Neural crest cell (in vitro differentiated cells): ENCODE measurements at regions not wholly inside any gene's neighbourhood (a gene's known extent, or its start where the extent isn't known, plus 50 kb on each side); places are given as distances from the start of the nearest gene placed in this dataset.

ENCODE experiments used
- DNase-seq: peaks from one replicate; pipeline ENCODE4 v3.0.0; 2021; ENCODE audit warnings: low read depth, mixed read lengths, low spot score
- H3K27ac Mint-ChIP-seq: one replicate; pipeline ENCODE4 v1.8.0; 2021; ENCODE audit warnings: mild to moderate bottlenecking, mixed read lengths; ENCODE audit not compliant: unreplicated experiment
- H3K27me3 Mint-ChIP-seq: 2 replicates; pipeline ENCODE4 v1.8.0; 2021; ENCODE audit warnings: low read depth, mild to moderate bottlenecking, mixed read lengths
- H3K36me3 Mint-ChIP-seq: 2 replicates; pipeline ENCODE4 v1.8.0; 2021; ENCODE audit warnings: low read depth, mild to moderate bottlenecking, mixed read lengths
- H3K4me1 Mint-ChIP-seq: 2 replicates; pipeline ENCODE4 v1.8.0; 2021; ENCODE audit warnings: mixed read lengths
- H3K4me3 Mint-ChIP-seq: one replicate; pipeline ENCODE4 v1.8.0; 2021; ENCODE audit warnings: mild to moderate bottlenecking, mixed read lengths
- H3K9me3 Mint-ChIP-seq: 2 replicates; pipeline ENCODE4 v1.8.0; 2021; ENCODE audit warnings: mixed read lengths
- TF ChIP-seq, protein P1 (sequence below): fragments of 200-600 bp; sonication (generic); conservative IDR thresholded peaks from 2 replicates; pipeline ENCODE4 v1.5.0; 2021; ENCODE audit warnings: antibody characterized with exemption, mild to moderate bottlenecking

- no peak overlapping the region for H3K27ac Mint-ChIP-seq
- no peak overlapping the region for H3K4me3 Mint-ChIP-seq
- peaks cover 1% of the 10 kb centered on the region for H3K27me3 Mint-ChIP-seq
- peaks cover 14% of the 10 kb centered on the region for H3K9me3 Mint-ChIP-seq
- peaks cover 3% of the 10 kb centered on the region for H3K4me1 Mint-ChIP-seq
- H3K36me3 Mint-ChIP-seq, result peaks cover 5% of the 10 kb centered on the region
- DNase-seq, result no peak
- TF ChIP-seq, protein P1, sequence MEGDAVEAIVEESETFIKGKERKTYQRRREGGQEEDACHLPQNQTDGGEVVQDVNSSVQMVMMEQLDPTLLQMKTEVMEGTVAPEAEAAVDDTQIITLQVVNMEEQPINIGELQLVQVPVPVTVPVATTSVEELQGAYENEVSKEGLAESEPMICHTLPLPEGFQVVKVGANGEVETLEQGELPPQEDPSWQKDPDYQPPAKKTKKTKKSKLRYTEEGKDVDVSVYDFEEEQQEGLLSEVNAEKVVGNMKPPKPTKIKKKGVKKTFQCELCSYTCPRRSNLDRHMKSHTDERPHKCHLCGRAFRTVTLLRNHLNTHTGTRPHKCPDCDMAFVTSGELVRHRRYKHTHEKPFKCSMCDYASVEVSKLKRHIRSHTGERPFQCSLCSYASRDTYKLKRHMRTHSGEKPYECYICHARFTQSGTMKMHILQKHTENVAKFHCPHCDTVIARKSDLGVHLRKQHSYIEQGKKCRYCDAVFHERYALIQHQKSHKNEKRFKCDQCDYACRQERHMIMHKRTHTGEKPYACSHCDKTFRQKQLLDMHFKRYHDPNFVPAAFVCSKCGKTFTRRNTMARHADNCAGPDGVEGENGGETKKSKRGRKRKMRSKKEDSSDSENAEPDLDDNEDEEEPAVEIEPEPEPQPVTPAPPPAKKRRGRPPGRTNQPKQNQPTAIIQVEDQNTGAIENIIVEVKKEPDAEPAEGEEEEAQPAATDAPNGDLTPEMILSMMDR, result no peak
Observed at GRCh38 chr16:74071996-74072535, 224.5 kb upstream of the PSMD7 start.

GRCh38 chr16:74070237-74070636 lies 226.4 kb upstream of the PSMD7 start:
- Mint-ChIP-seq H3K27ac (no peak overlapping the region), H3K9me3 (peaks cover 6% of the 10 kb centered on the region), H3K4me3 (no peak overlapping the region), H3K4me1 (peaks cover 21% of the 10 kb centered on the region), H3K36me3 (no peaks in the 10 kb centered on the region), H3K27me3 (peaks cover 11% of the 10 kb centered on the region)
- TF ChIP-seq, protein P1, result no peak
- DNase-seq, result no peak

DNA sequence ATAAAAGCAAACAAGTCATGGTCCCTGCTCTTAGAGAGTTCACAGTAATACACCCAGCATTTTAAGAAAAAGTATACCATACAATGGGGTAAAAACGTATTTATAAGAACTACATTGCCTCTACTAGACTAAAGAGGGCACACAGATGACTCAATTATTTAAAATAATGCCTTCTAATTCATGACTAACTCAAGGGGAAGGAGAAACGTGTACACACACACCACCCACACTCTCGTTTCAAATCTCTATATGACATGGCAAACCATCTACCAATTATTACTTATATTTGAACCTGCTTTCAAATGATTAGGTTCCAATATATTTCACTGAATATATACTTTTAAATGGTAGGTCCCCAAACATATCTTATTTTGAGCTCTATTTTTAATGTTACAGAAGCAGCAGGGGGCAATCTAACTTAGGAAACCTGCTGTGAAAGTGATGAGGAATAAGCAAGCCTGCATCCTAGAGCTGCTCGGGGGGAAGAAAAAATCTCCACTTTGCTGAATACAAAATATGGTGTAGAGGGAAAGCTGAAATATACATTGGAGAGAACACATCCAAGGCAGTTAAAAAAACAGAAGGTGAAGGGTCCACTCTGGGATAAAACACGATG lies 232.4 kb upstream of the PSMD7 start:
- Mint-ChIP-seq H3K36me3 (no peaks in the 10 kb centered on the region), H3K27ac (no peak overlapping the region), H3K4me1 (peaks cover 22% of the 10 kb centered on the region), H3K27me3 (peaks cover 13% of the 10 kb centered on the region), H3K9me3 (no peaks in the 10 kb centered on the region), H3K4me3 (no peak overlapping the region)
- TF ChIP-seq, protein P1, result no peak
- DNase-seq, result no peak

- DNase-seq, result no peak
- H3K27me3 Mint-ChIP-seq, result no peaks in the 10 kb centered on the region
- H3K27ac Mint-ChIP-seq, result no peak overlapping the region
Observed at GRCh38 chr16:74053826-74054225, 242.8 kb upstream of the PSMD7 start.

DNA sequence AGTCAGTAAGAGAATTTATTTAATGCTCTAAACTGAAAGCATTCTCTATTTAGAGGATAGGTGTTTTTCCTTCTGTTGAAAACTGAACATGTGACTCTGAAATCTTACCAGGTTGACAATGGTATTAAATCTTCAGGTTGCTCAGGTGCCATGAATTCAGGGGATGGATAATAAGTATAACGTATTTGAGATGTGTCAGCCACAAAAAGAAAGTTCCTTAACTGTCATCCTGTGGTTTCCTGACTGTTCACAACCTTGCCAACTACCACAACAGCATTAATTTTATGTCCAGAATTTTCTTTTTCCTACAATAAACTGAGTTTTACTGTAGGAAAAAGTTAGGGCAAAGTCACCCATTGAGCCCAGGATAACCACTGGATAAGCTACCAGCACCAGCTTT lies 243.3 kb upstream of the PSMD7 start:
- H3K9me3 Mint-ChIP-seq, result peaks cover 16% of the 10 kb centered on the region
- no peaks in the 10 kb centered on the region for H3K27me3 Mint-ChIP-seq
- H3K27ac Mint-ChIP-seq, result no peak overlapping the region
- TF ChIP-seq, protein P1, result no peak
- DNase-seq, result no peak
- no peaks in the 10 kb centered on the region for H3K4me1 Mint-ChIP-seq
- H3K36me3 Mint-ChIP-seq, result no peaks in the 10 kb centered on the region
- H3K4me3 Mint-ChIP-seq, result no peak overlapping the region

More at GRCh38 chr16:74053826-74054225, 242.8 kb upstream of the PSMD7 start:
- H3K9me3 Mint-ChIP-seq, result peaks cover 20% of the 10 kb centered on the region
- peaks cover 4% of the 10 kb centered on the region for H3K36me3 Mint-ChIP-seq
- TF ChIP-seq, protein P1, result no peak
- no peak overlapping the region for H3K4me3 Mint-ChIP-seq
- no peaks in the 10 kb centered on the region for H3K4me1 Mint-ChIP-seq
